ENCODE measurements at regions not wholly inside any gene's neighbourhood (a gene's known extent, or its start where the extent isn't known, plus 50 kb on each side); places are given as distances from the start of the nearest gene placed in this dataset.

DNA sequence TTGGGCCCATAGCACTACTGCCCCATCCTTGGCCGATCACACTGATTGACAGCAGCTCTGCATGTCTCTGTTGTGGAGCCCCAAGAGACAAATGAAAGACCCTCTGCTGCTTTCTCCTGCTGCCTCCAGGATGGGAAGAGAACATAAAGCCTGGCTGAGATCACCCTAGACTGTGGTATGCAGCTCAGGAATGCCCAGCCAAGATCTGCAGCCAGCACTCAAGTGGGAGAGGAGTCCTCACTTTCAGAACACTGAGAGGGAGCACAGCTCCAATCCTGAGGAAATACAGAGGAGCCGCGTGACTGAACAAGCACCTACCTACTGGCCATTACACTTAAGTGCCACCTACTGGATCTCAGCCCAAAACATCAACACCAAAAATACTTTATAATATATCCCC lies 203.0 kb downstream of the POSTN start:
- Mint-ChIP-seq H3K36me3 (ENCODE audit: unreplicated experiment) (no peaks in the 10 kb centered on the region), H3K4me3 (ENCODE audit: unreplicated experiment) (no peak overlapping the region), H3K9me3 (ENCODE audit: unreplicated experiment) (no peaks in the 10 kb centered on the region), H3K27ac (ENCODE audit: unreplicated experiment) (no peak overlapping the region), H3K4me1 (ENCODE audit: low read depth, unreplicated experiment) (no peaks in the 10 kb centered on the region), H3K27me3 (ENCODE audit: unreplicated experiment) (no peaks in the 10 kb centered on the region)
- TF ChIP-seq, protein P1, sequence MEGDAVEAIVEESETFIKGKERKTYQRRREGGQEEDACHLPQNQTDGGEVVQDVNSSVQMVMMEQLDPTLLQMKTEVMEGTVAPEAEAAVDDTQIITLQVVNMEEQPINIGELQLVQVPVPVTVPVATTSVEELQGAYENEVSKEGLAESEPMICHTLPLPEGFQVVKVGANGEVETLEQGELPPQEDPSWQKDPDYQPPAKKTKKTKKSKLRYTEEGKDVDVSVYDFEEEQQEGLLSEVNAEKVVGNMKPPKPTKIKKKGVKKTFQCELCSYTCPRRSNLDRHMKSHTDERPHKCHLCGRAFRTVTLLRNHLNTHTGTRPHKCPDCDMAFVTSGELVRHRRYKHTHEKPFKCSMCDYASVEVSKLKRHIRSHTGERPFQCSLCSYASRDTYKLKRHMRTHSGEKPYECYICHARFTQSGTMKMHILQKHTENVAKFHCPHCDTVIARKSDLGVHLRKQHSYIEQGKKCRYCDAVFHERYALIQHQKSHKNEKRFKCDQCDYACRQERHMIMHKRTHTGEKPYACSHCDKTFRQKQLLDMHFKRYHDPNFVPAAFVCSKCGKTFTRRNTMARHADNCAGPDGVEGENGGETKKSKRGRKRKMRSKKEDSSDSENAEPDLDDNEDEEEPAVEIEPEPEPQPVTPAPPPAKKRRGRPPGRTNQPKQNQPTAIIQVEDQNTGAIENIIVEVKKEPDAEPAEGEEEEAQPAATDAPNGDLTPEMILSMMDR (IDR thresholded peaks at IDR 0.05; ENCODE audit: partially characterized antibody, unreplicated experiment), result no peak
- no peak for DNase-seq

DNA sequence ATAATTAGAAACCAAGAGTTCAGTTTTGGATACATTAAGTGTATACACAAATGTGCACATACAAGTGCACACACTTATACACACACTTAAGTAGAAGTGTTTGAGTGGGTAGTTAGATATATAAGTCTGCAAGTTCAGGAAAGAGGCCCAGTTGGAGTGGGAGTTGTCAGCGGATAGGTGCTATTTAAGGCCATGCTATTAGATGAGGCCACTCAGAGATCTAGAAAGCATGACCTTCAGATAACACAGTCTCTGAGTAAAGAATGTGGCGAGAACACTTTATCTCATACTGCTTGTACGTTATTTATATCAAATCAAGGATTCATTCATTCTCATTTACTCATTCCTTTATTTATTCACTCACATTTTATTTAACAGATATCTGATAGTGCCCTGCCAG lies 206.2 kb downstream of the POSTN start:
- Mint-ChIP-seq H3K27me3 (ENCODE audit: unreplicated experiment) (peaks cover 2% of the 10 kb centered on the region), H3K4me1 (ENCODE audit: low read depth, unreplicated experiment) (no peaks in the 10 kb centered on the region)

DNA sequence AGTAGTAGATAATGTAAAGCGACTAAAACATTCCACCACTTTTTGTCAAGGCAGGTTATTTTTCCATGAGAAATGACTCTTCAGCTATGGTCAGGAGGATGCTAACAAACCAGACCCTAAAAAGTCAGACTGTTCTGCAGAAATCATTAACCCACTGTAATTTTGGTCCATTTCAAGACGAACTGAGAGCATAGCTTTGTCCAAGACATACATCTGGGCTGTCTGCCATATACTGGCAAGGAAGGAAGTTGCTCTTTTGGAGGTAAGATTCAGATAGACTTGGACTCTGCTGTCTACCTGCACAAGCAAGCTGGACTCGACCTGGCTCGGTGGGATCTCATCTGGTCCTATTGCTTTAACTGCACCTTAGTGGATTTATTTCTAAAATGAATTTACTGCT lies 207.8 kb downstream of the POSTN start:
- H3K36me3 Mint-ChIP-seq (ENCODE audit: unreplicated experiment), result no peaks in the 10 kb centered on the region
- H3K4me3 Mint-ChIP-seq (ENCODE audit: unreplicated experiment), result no peak overlapping the region
- no peaks in the 10 kb centered on the region for H3K4me1 Mint-ChIP-seq (ENCODE audit: low read depth, unreplicated experiment)
- H3K9me3 Mint-ChIP-seq (ENCODE audit: unreplicated experiment), result no peaks in the 10 kb centered on the region
- peaks cover 2% of the 10 kb centered on the region for H3K27me3 Mint-ChIP-seq (ENCODE audit: unreplicated experiment)
- H3K27ac Mint-ChIP-seq (ENCODE audit: unreplicated experiment), result no peak overlapping the region
- TF ChIP-seq, protein P1 (IDR thresholded peaks at IDR 0.05; ENCODE audit: partially characterized antibody, unreplicated experiment), result no peak
- no peak for DNase-seq

More for the DNA sequence above, 206.2 kb downstream of the POSTN start:
- H3K9me3 Mint-ChIP-seq (ENCODE audit: unreplicated experiment), result no peaks in the 10 kb centered on the region
- H3K36me3 Mint-ChIP-seq (ENCODE audit: unreplicated experiment), result no peaks in the 10 kb centered on the region
- TF ChIP-seq, protein P1 (IDR thresholded peaks at IDR 0.05; ENCODE audit: partially characterized antibody, unreplicated experiment), result no peak
- DNase-seq, result no peak
- H3K4me3 Mint-ChIP-seq (ENCODE audit: unreplicated experiment), result no peak overlapping the region
- no peak overlapping the region for H3K27ac Mint-ChIP-seq (ENCODE audit: unreplicated experiment)

DNA sequence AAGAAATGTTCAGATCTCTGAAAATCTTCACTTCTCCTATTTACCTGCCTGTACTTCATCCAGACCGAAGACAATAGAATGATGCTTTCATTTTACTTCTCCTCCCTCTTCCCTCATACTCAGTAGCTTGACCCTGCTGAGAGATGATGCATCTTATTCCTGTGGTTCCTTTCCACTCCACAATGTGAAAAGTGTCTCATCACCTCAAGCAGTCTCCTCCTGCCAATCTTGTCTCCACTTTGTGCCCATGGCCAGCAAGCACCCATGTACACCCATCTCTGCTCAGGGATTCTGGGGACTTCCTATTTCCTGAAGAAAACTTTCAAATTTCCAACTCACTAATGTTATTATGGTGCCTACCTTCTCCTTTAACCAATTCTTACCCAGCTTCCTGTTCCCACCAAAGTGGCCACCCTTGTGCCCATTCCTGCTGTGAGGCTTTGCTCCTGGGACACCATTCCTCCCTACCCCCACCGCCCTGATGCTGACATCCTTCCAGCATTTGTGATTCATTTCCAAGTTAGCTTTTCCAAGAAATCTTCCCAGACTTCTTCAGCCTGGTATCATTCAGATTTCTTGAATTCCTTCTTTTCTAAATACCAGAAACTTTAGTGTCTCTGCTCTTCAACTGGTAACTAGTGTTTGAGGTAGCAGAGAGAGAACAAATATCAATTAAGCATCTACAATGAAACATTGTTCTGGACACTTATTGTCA lies 212.5 kb downstream of the POSTN start:
- Mint-ChIP-seq H3K4me1 (ENCODE audit: low read depth, unreplicated experiment) (no peaks in the 10 kb centered on the region), H3K27ac (ENCODE audit: unreplicated experiment) (no peak overlapping the region), H3K36me3 (ENCODE audit: unreplicated experiment) (no peaks in the 10 kb centered on the region), H3K27me3 (ENCODE audit: unreplicated experiment) (peaks cover 2% of the 10 kb centered on the region), H3K4me3 (ENCODE audit: unreplicated experiment) (no peak overlapping the region), H3K9me3 (ENCODE audit: unreplicated experiment) (no peaks in the 10 kb centered on the region)
- TF ChIP-seq, protein P1 (IDR thresholded peaks at IDR 0.05; ENCODE audit: partially characterized antibody, unreplicated experiment), result no peak
- no peak for DNase-seq

DNA sequence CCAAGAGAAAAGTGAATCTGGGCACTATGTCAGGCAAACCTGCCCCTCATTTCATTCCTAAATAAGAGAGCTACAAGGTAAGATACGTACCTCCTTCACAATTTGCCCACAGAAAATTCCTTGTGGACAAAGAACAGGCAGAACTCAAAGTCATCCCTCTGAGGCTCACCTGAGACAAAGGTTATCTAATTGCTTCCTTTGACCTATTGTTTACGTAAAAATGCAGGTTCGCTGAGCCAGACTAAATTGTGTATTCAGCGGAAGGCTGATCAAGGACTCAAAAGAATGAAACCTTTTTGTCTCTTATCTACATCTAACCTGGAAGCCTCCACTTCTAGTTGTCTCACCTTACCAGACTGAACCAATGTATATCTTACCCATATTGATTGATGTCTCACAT lies 213.3 kb downstream of the POSTN start:
- TF ChIP-seq, protein P1 (IDR thresholded peaks at IDR 0.05; ENCODE audit: partially characterized antibody, unreplicated experiment), result no peak
- DNase-seq, result no peak
- H3K4me1 Mint-ChIP-seq (ENCODE audit: low read depth, unreplicated experiment), result no peaks in the 10 kb centered on the region
- peaks cover 2% of the 10 kb centered on the region for H3K27me3 Mint-ChIP-seq (ENCODE audit: unreplicated experiment)
- no peak overlapping the region for H3K27ac Mint-ChIP-seq (ENCODE audit: unreplicated experiment)
- no peaks in the 10 kb centered on the region for H3K36me3 Mint-ChIP-seq (ENCODE audit: unreplicated experiment)
- H3K4me3 Mint-ChIP-seq (ENCODE audit: unreplicated experiment), result no peak overlapping the region
- H3K9me3 Mint-ChIP-seq (ENCODE audit: unreplicated experiment), result no peaks in the 10 kb centered on the region

Measured in glutamatergic neuron (in vitro differentiated cells).